ENCODE measurements at regions not wholly inside any gene's neighbourhood (a gene's known extent, or its start where the extent isn't known, plus 50 kb on each side); places are given as distances from the start of the nearest gene placed in this dataset.

GRCh38 chr4:159977907-159978617 lies 875.2 kb downstream of the RAPGEF2 start:
- intact Hi-C loops (cut with micrococcal nuclease; ENCODE audit: unreplicated experiment): loop anchor here (1.0 to 5.0 kb wide), 2 partner anchors 98 to 149 kb away; no protein-coding TSS in a partner anchor
- Histone ChIP-seq H3K27me3 (replicated peaks; ENCODE audit: control insufficient read depth, insufficient read depth, low read length) (no peaks in the 10 kb centered on the region), H3K9me3 (no peaks in the 10 kb centered on the region), H3K4me3 (ENCODE audit: low read depth, low read length) (no peak overlapping the region), H3K36me3 (ENCODE audit: control insufficient read depth, insufficient read depth, low read length) (no peaks in the 10 kb centered on the region), H3K4me1 (peaks cover 19% of the 10 kb centered on the region)
- ChIA-PET POLR2A (no interaction called here), CTCF (no interaction called here)
- Mint-ChIP-seq H3K27ac (ENCODE audit: unreplicated experiment) (peak overlapping the region; percentile 92), H3K4me1 (ENCODE audit: low read depth, unreplicated experiment) (peaks cover 23% of the 10 kb centered on the region), H3K27me3 (ENCODE audit: insufficient read depth, unreplicated experiment) (no peaks in the 10 kb centered on the region), H3K9me3 (ENCODE audit: unreplicated experiment) (peaks cover 17% of the 10 kb centered on the region), H3K36me3 (ENCODE audit: insufficient read depth, unreplicated experiment) (no peaks in the 10 kb centered on the region), H3K4me3 (ENCODE audit: unreplicated experiment) (no peak overlapping the region)
- no peak for TF ChIP-seq CTCF (IDR thresholded peaks at IDR 0.05; ENCODE audit: insufficient read depth in 1 of 2, low read depth in 1 of 2, low read length in 1 of 2, severe bottlenecking in 1 of 2, unreplicated experiment in 1 of 2)
- no peak for DNase-seq
- BruUV-seq (replicated peaks): no TSS peak

- DNase-seq: no peak
- Mint-ChIP-seq H3K9me3 (ENCODE audit: unreplicated experiment) (peaks cover 13% of the 10 kb centered on the region), H3K36me3 (ENCODE audit: insufficient read depth, unreplicated experiment) (no peaks in the 10 kb centered on the region), H3K4me1 (ENCODE audit: low read depth, unreplicated experiment) (peaks cover 23% of the 10 kb centered on the region), H3K27ac (ENCODE audit: unreplicated experiment) (no peak overlapping the region), H3K4me3 (ENCODE audit: unreplicated experiment) (no peak overlapping the region), H3K27me3 (ENCODE audit: insufficient read depth, unreplicated experiment) (no peaks in the 10 kb centered on the region)
- intact Hi-C loops (cut with micrococcal nuclease; ENCODE audit: unreplicated experiment): loop anchor here (5.0 kb wide), 1 partner anchor 148 kb away; no protein-coding TSS in a partner anchor
- BruUV-seq (replicated peaks): no TSS peak
- TF ChIP-seq CTCF (IDR thresholded peaks at IDR 0.05; ENCODE audit: insufficient read depth in 1 of 2, low read depth in 1 of 2, low read length in 1 of 2, severe bottlenecking in 1 of 2, unreplicated experiment in 1 of 2): no peak
- H3K36me3 ChIP-seq (ENCODE audit: control insufficient read depth, insufficient read depth, low read length): no peaks in the 10 kb centered on the region
- H3K4me1 ChIP-seq: peaks cover 19% of the 10 kb centered on the region
- ChIA-PET POLR2A (no interaction called here), CTCF (no interaction called here)
- no peaks in the 10 kb centered on the region for H3K9me3 ChIP-seq
- H3K27me3 ChIP-seq (replicated peaks; ENCODE audit: control insufficient read depth, insufficient read depth, low read length): no peaks in the 10 kb centered on the region
- no peak overlapping the region for H3K4me3 ChIP-seq (ENCODE audit: low read depth, low read length)
These were observed 876.5 kb downstream of the RAPGEF2 start for GRCh38 chr4:159979351-159979750.

GRCh38 chr4:159979953-159980352 lies 877.1 kb downstream of the RAPGEF2 start:
- Histone ChIP-seq H3K9me3 (no peaks in the 10 kb centered on the region), H3K4me1 (peaks cover 19% of the 10 kb centered on the region), H3K4me3 (ENCODE audit: low read depth, low read length) (no peak overlapping the region), H3K27me3 (replicated peaks; ENCODE audit: control insufficient read depth, insufficient read depth, low read length) (no peaks in the 10 kb centered on the region), H3K36me3 (ENCODE audit: control insufficient read depth, insufficient read depth, low read length) (no peaks in the 10 kb centered on the region)
- CTCF ChIA-PET: no interaction called here
- no peak for TF ChIP-seq CTCF (IDR thresholded peaks at IDR 0.05; ENCODE audit: insufficient read depth in 1 of 2, low read depth in 1 of 2, low read length in 1 of 2, severe bottlenecking in 1 of 2, unreplicated experiment in 1 of 2)
- intact Hi-C loops (cut with micrococcal nuclease; ENCODE audit: unreplicated experiment): loop anchor here (5.0 kb wide), 1 partner anchor 147 kb away; no protein-coding TSS in a partner anchor
- no TSS peak for BruUV-seq (replicated peaks)
- no peak for DNase-seq
- Mint-ChIP-seq H3K27ac (ENCODE audit: unreplicated experiment) (no peak overlapping the region), H3K4me1 (ENCODE audit: low read depth, unreplicated experiment) (peaks cover 23% of the 10 kb centered on the region), H3K36me3 (ENCODE audit: insufficient read depth, unreplicated experiment) (no peaks in the 10 kb centered on the region), H3K9me3 (ENCODE audit: unreplicated experiment) (peaks cover 13% of the 10 kb centered on the region), H3K27me3 (ENCODE audit: insufficient read depth, unreplicated experiment) (no peaks in the 10 kb centered on the region), H3K4me3 (ENCODE audit: unreplicated experiment) (no peak overlapping the region)
- POLR2A ChIA-PET: no interaction called here

Measured in Caco-2 (cell line).